ENCODE measurements at regions not wholly inside any gene's neighbourhood (a gene's known extent, or its start where the extent isn't known, plus 50 kb on each side); places are given as distances from the start of the nearest gene placed in this dataset.

- TF ChIP-seq CTCF (IDR thresholded peaks at IDR 0.05; ENCODE audit: low read depth, low read length, missing input control) (no peak), HNF4A (conservative IDR thresholded peaks at IDR 0.05) (no peak), ZBTB33 (IDR thresholded peaks at IDR 0.05) (no peak), REST (IDR thresholded peaks at IDR 0.05) (no peak), MAX (IDR thresholded peaks at IDR 0.05) (no peak), GABPA (IDR thresholded peaks at IDR 0.05 in 1 of 2, conservative IDR thresholded peaks at IDR 0.05 in 1 of 2) (no peak), ATF3 (IDR thresholded peaks at IDR 0.05) (no peak), EGR1 (IDR thresholded peaks at IDR 0.05; ENCODE audit: low read depth in 2 of 2) (no peak), RAD21 (IDR thresholded peaks at IDR 0.05) (no peak), YY1 (IDR thresholded peaks at IDR 0.05) (no peak), NR2F2 (IDR thresholded peaks at IDR 0.05) (no peak), SP1 (IDR thresholded peaks at IDR 0.05) (no peak), RXRA (IDR thresholded peaks at IDR 0.05) (no peak), TAF1 (conservative IDR thresholded peaks at IDR 0.05) (no peak)
Measured at GRCh38 chr9:120310035-120310434, 269.9 kb downstream of the CDK5RAP2 start.

All from liver (tissue), 3 donors.